NCI-H2171 treated with DMSO at 0.1 percent for 48 hours (cell line): ENCODE measurements at regions not wholly inside any gene's neighbourhood (a gene's known extent, or its start where the extent isn't known, plus 50 kb on each side); places are given as distances from the start of the nearest gene placed in this dataset.

Experiments
- DNase-seq: peaks from one replicate; lab custom pipeline; 2025; lab: John Stamatoyannopoulos, UW

DNA sequence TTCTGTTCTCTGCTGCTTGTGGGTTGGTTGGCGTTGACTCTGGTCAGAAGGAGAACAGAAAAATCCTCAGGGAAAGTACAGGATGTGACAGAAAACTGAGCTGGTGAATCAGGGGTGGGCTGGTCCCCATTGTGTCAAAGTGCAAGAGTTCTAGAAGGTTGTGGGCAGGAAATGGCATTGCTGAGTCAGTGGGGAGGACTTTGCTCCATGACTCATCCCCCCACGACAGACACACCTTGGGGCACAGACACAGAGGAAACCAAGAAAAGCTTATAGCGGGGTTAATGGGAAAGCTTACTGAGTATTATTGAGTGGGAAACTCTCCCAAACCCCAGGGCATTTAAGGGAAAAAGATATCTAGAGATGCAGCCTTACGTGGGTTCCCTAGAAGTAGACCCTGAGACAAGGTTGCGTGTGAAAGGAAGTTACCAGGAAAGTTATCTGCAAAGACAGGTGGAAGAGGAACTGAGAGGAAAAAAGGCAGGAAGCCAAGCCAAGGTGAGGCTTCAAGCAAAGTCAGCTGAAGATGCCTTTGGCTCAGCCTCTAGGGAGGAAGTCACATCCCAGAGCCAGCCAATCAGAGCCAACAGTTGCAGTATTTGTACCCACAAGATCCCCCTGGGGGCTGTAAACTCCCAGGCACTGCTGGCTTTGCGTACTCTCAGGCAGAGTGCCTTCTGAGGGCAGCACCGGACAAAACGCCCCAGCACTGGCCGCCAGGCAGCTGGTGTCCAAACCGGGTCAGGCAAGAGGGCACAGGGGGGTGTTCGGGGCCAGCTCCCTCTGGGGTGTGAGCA is 86.4 kb downstream of the FOXL1 start:
- DNase-seq, result no peak

DNA sequence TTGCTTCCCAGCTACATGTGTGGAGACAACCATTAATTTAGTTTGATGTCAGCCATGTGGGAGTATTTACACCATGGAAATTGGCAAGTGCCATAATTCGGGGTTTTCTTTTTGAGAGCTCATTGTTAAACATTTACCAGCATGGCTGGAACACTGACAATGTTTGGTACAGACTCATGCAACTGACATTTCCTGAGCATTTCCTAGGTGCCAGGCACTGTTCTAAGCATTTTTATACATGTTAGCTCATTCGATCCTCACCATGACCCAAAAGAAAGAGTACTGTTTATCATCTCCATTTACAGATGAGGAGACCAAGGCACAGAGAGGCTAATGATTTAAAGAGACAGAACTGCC is 86.9 kb downstream of the FOXL1 start:
- no peak for DNase-seq

DNA sequence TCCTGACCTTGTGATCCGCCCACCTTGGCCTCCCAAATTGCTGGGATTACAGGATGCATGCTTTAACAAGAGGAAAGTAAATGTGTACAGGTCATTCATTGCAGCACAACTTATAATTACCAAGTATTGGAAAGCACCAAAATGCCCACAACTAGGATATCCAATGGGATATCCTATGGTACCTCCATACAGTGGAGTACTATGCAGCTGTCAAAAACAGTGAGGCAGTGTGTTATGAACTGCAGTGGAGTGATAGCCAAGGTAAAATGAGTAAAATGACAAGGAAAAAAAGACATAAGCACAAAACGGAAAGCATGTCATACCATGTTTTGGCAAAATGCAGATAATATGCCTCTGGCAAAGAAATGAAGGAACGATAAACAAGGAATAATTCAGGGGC is 87.6 kb downstream of the FOXL1 start:
- no peak for DNase-seq

DNA sequence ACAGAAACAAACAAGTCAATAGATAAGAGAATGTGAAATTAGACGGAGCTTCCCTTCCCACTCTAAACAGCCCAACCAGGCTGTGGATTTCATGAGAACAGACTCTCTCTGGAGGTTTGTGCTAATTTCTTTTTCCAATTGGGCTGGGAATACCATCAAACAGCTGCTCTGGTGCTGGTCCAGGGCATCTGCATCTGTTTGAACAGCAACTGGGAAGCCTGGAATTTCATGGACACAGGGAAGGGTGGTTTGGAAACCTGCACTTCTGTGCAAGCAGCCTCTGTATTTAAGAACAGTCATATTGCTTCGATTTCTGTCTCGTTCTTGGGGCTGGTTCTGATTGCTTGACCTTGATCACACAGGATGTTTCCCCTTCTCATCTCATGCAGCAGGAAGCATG is 88.7 kb downstream of the FOXL1 start:
- no peak for DNase-seq

DNA sequence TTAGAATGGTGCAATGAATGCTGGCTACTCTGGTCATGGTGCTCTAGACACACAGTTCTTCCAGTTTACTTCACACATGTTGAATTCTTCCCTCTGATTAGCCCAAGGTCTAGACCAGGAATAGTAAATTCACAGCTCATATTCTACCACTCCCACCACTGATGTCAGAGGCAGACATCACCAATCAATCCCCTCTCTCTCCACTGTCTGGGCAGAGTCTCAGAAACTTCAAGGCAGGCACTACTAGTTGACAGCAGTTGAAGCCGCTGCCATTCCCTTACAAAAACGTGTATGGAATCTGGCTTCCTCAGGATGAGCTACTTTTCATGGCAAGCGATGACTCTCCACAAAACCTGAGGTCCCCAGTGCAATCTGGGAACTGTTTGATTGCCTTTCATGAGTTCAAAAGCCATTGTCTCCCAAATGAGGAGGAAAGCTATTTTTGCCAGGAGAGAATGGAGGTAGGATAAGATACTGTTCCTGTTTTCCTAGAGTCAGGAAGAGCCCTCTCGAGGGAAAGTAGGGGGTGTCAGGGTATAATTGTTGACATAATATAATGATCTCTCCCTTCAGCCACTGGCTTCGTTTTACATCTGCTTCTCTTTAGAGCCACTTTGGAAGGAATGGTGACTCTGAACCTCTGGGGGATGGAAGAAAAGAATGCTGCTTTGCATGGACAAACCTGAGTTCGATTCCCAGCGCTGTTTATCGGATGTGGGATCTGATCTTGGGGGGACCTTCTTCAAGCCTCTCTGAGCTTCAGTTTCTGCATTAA is 90.0 kb downstream of the FOXL1 start:
- no peak for DNase-seq

DNA sequence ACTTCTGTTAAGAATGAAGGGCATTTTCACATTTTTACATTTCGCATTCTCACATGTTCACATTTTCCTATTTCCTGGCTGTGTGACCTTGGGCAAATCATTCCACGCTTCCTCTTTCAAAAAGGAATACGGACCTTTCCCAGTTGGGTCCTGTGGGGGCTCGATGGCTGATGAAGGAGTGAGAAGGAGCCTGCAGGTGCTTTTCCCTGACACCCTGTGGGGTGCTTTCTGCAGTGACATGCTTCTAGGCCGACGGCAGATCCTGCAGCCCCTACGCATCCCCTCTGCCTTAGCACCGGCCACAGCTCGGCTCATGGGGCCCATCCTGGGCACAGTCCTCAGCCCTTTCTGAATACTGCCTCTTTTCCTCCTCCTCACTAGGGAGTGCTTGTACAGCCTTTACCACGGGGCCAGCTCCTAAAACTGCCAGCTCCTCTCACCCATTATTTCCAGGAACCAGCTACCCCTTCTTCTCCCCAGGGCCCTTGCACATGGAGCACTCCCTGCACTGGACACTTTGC is 91.0 kb downstream of the FOXL1 start:
- no peak for DNase-seq

DNA sequence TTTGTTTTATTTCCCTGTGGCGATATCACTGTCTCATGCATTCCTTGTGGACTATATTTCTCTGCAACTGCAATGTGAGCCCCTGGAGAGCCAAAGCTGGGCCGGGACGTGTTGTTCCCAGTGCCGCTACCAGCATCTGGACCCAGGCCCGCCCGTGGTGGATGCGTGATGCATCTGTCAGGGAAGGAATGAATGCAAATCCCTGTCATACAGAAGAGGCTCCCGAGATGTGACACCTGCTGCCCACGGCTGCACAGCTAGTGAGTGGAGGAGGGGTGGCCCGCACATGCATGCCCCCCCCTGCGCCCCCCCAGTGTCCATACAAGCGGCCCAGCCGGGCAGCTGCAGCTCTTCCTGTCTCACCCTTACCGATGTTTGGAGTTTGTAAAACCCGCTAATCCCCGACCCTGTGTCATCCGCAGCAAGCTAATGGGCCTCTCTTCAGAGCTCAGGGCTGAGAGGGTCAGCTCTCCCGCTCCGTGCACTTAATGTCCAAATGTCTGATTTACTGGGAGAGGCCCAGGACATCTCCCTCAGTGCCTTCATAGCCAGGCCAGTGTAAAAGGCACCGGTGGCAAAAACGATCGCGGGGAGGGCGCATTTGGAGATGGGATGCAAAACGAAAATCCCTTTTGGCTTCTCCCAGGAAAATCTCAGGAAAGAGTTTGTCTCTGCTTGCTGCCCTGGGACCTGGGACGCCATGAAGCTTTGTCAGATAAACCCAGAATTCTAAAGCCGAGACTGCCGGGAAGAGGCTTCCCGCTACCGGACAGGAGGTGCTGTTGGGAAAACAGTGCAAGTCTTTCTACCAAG is 91.8 kb downstream of the FOXL1 start:
- no peak for DNase-seq

DNA sequence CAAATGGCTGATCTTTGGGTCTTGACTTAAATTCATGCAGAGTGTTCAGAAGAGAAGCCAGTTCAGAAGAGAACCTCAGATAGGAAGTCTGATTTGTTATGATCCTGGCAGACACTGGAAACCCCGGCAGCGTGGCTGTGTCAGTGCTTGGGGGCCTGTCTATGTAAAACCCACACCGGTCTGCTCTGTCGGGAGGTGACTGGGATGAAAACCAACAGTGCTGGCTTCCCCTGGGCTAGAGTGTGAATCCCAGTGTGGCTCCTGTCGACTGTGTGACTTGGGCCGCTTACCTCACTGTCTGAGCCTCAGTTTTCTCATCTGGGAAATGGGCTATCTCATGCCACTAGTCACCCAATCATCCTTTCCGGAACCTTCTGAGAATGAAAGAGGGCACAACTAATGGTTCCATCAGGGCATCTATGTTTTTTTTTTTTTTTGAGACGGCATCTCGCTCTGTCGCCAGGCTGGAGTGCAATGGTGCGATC is 92.4 kb downstream of the FOXL1 start:
- DNase-seq, result no peak

DNA sequence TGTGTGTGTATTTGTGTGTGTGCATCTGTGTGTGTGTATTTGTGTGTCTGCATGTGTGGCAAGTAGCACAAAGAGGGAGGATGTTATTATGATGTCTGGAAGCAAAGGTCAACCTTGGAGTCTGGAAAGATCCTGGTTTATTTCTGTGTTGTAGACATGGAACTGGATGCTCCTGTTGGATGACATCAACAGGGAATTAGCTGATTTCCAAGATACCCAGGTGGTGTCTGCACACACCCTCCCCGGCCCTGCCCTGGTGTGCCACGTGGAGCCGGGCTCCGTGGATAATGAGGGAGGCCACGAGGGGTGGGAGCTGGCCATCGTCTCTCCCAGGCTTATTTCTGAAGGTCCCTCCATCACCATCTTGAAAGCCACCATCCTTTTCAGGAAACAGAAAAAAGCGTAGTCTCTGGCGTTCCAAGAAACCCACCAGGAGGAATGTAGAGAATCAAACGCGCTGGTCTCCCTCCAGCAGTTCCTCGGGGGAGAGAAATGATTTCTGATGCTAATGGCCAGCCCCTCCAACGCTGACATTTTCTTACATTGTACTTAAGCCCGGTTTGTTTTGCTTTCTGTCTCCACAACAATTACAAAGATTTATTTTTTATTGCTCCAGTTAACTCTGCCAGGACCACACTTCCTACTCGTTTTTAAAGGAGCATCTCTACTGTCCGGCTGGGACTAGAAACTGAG is 93.3 kb downstream of the FOXL1 start:
- DNase-seq, result no peak

DNA sequence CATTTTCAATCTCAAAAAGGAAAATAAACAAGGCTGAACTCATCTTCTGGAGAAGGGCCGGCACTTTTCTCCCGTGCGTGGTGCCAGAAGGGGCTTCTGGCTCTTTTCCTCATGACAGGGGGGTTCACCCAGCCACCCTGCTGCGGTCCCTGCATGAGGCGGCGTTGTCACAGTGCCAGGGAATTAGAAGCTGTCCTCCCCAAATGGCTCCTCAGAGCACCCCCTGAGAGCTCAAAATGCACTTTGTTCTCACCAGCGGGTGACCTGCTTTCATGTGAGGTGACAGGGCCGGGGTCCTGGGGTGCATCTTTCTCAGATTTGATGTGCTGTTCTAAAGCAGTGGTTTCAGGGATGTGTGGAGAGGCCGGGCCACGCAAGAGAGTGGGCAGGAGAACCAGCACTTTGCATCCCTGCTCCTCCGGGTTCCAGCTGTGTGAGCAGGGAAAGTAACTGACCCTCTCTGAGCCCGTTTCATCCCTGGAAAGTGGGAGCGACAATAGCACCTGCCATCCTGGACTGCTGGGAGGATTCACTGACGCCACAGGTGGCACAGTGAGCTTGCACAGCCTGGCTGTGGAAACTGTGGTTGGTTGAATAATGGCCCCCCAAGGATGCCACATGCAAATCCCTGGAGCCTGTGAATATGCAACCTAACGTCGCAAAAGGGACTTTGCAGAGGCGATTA is 94.0 kb downstream of the FOXL1 start:
- no peak for DNase-seq

DNA sequence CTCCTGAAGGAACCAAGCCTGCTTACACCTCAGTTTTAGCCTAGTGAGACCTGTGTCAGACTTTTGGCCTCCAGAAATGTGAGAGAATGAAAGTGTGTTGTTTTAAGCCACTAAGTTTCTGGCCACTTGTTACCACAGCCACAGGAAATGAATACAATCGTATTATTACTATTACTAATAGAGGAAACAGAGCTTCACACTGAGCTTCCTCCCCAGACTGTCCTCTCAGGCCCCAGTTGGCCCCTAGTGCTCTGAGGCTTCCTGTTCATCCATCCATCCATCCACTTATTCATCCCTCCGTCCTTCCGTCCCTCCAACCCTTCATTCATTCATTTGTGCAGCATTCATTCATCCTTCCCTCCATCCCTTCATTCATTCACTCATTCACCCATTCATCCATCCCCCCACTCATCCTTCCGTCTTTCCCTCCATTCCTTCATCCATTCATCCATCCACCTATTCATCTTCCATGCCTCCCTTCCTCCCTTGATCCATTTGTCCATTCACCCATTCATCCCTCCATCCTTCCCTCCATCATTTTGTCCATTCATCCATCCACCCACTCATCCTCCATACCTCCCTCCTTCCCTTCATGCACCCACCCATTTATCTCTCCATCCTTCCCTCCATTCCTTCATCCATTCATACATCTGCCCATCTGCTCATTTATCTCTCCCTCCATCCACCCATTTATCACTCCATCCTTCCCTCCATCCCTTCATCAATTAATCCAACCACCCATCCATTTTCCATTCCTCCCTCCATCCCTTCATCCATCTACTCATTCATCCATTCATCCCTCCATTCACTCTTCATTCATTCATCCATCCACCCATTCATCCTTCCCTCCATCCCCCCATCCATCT is 95.0 kb downstream of the FOXL1 start:
- no peak for DNase-seq

DNA sequence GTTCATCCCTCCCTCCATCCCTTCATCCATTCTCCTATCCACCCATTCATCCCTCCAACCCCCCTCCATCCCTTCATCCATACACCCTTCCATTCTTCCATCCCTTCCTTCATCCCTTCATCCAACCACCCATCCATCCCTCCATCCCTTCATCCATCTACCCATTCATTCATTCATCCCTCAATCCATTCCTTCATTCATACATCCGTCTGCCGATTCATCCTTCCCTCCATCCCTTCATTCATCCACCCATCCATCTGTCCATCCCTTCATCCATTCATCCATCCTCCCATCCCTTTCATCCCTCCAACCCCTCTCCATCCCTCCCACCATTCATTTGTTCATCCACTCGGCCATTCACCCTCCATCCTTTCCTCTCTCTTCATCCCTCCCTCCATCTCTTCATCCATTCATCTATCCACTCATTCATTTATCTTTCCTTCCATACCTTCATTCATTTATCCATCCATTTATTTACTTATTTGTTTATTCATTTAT is 95.7 kb downstream of the FOXL1 start:
- no peak for DNase-seq

DNA sequence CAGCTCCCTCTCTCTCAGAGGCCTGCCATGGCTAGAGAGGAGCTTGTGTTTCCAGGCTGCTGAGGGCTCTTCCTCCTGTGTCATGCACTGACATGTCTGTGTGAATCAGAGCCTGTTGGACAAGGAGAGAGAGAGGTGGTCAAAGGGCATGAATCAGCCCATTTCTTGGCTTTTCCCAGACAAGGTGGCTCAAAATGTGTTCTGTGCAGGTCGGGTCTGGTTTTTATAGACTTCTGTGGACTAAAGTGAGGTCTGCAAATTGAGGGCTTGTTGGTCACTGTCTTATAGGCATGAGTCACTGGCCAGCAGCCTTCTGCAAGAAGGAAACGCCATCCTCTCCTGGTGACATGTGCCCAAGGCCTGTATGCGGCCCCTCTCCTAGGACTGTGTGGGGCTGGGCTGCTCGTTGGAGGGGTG is 97.9 kb downstream of the FOXL1 start:
- no peak for DNase-seq

DNA sequence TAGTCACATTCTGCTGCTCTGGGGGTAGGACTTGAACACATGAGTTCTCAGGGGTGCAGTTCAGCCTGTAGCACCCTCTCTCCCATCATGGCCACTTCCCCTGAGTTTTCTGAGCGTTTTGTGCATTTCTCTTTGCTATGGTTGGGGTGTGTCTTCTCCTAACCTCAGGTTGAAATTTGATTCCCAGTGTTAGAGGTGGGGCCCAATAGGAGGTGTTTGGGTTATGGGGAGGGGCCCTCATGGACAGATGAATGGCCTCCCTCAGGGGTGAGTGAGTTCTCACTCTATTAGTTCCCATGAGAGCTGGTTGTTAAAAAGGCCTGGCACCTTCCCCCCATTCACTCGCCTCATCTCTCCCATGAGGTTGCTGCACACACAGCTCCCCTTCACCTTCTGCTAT is 101.1 kb downstream of the FOXL1 start:
- DNase-seq, result no peak

DNA sequence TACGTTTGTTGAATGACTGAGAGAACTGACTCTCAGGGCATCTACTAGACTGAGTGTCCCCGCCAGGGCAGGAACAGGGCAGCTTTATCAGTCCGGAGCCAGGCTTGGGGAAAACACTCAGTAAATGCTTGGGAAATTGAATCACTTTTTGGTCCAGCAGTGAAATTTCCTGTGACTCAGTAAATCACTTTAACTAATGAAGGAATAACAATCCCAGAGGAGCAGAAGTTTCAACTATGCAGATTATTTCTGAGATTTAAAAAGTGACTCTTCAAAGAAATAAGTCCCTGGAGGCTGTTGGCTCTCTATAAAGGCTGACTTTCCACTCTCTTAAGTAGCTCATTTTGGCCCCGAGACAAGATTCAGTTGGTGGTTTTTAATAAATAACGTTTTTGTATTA is 101.8 kb downstream of the FOXL1 start:
- no peak for DNase-seq

DNA sequence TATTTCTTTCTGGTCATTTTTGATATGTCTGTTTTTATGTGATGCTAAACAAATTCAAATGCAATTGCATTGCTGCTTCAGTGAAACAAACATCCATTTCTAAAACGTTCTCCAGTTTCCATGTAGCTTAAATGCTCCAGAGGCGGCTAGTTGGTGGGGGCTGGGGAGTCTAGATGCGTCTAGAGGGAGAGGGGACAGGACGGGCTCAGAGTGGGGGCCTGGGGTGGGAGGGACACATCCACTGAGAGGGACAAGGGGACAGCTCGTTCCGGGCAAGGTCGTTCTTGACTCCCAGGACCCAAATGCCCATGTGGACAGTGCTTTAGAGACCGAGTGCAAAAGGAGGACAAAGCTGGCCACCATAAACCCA is 102.3 kb downstream of the FOXL1 start:
- DNase-seq, result no peak

DNA sequence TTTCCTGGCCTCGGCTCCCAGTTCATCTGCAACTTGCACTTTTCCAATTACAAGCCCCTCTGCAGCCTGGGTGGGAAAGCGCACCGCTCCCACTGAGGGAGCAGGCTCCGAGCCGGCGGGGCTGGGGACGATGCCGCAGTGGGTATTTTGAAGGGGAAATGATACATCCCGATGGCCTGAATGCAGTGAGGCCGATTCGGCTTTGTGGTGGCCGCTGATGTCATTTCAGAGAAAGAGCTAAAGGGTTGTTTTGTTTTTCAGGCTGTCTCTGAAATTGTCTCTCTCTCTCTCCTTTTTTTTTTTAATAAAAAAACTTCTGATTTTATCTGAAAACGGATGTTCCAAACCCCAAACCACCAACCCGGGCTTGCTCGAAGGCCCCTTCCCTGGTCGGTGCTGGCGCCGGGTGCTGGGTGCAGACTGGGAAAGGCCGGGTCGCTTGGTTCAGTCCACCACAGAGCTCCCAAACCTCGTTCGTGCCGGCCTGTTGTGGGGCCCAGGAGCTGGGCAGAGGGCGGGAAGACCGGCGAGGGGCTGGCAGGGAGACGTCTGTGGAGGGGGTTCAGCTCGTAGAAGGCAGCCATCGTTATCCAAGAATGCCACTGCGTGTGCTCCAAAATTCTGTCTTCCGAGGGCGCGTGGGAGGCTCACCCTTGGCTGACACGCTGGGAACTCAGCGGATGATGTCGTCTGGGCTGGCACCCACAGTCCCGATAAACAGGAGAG is 102.8 kb downstream of the FOXL1 start:
- DNase-seq, result no peak

DNA sequence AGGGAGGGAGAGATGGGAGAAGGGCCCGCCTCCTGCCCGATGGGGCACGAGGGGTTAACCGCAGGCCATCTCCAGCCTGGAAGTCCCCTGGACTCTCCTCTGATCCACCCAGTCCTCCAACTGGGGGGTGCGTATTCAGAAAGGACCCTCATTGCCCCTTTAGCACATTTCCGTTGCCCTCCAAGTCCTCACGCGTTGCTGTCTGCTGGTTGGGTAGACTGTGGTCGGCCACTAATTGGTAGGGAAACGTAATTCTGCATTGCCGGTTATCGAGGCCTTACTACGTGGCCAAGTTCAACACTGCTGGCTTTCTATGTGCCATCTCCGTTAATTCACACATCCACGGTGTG is 103.4 kb downstream of the FOXL1 start:
- no peak for DNase-seq

DNA sequence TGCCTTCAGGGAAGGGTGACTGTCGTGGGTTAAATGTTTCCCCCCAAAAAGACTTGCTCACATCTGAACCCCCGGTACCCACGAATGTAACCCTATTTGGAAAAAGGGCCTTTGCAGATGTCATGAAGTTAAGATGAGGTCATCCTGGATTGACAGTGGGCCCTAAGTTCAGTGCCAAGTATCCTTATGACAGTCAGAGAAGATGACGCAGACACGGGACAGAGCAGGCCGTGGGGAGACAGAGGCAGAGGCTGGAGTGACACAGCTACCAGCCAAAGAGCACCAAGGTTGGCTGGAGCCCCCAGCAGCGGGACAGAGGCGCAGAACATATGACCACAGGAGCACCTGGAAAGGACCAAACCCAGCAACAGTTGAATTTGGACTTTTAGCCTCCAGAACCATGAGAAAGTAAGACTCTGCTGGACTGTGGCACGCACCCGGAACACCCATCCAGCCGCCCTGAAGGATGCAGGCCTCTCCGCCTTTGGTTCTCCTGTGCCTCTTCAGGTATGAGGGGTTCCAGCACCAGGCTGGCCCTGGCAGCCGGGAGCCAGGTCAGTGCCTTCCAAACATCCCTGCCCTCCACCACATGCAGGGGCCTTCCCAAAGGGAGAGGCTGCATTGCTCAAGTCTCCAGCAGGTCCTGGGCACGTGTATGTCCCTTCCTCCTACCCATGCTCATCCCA is 104.0 kb downstream of the FOXL1 start:
- no peak for DNase-seq
